Type B pancreatic cell (in vitro differentiated cells): ENCODE measurements at regions not wholly inside any gene's neighbourhood (a gene's known extent, or its start where the extent isn't known, plus 50 kb on each side); places are given as distances from the start of the nearest gene placed in this dataset.

Experiments
- DNase-seq: peaks from one replicate; pipeline ENCODE4 v3.0.0; 2021; ENCODE audit warnings: mixed read lengths; ENCODE audit not compliant: unreplicated experiment; ENCODE audit errors: extremely low spot score
- H3K27ac Mint-ChIP-seq: 2 replicates; pipeline ENCODE4 v1.8.0; 2021; ENCODE audit warnings: mild to moderate bottlenecking, mixed read lengths
- H3K27me3 Mint-ChIP-seq: 2 replicates; pipeline ENCODE4 v1.8.0; 2021; ENCODE audit warnings: mixed read lengths
- H3K36me3 Mint-ChIP-seq: 2 replicates; pipeline ENCODE4 v1.8.0; 2021; ENCODE audit warnings: mixed read lengths
- H3K4me1 Mint-ChIP-seq: one replicate; pipeline ENCODE4 v1.8.0; 2021; ENCODE audit warnings: mixed read lengths; ENCODE audit not compliant: unreplicated experiment
- H3K4me3 Mint-ChIP-seq: 2 replicates; pipeline ENCODE4 v1.8.0; 2021; ENCODE audit warnings: mild to moderate bottlenecking, mixed read lengths
- H3K9me3 Mint-ChIP-seq: 2 replicates; pipeline ENCODE4 v1.8.0; 2021; ENCODE audit warnings: mixed read lengths
- CTCF ChIP-seq: fragments of 200-600 bp; sonication (generic); conservative IDR thresholded peaks from 2 replicates; pipeline ENCODE4 v1.5.0; 2021; ENCODE audit warnings: antibody characterized with exemption, mild to moderate bottlenecking

GRCh38 chr14:101383737-101384338 is 177.5 kb upstream of the DIO3 start:
- DNase-seq, result no peak
- Mint-ChIP-seq H3K36me3 (no peaks in the 10 kb centered on the region), H3K4me1 (no peaks in the 10 kb centered on the region), H3K27me3 (no peaks in the 10 kb centered on the region), H3K27ac (no peak overlapping the region), H3K4me3 (no peak overlapping the region), H3K9me3 (peaks cover 9% of the 10 kb centered on the region)
- TF ChIP-seq CTCF, result no peak

GRCh38 chr14:101394374-101394773 is 166.9 kb upstream of the DIO3 start:
- Mint-ChIP-seq H3K27ac (no peak overlapping the region), H3K36me3 (no peaks in the 10 kb centered on the region), H3K9me3 (peaks cover 8% of the 10 kb centered on the region), H3K27me3 (no peaks in the 10 kb centered on the region), H3K4me3 (no peak overlapping the region), H3K4me1 (no peaks in the 10 kb centered on the region)
- TF ChIP-seq CTCF, result no peak
- DNase-seq, result no peak

- H3K4me1 Mint-ChIP-seq, result peaks cover under 1% of the 10 kb centered on the region
- DNase-seq, result no peak
- H3K36me3 Mint-ChIP-seq, result no peaks in the 10 kb centered on the region
- TF ChIP-seq CTCF, result no peak
- no peak overlapping the region for H3K4me3 Mint-ChIP-seq
- H3K9me3 Mint-ChIP-seq, result peaks cover 8% of the 10 kb centered on the region
- no peak overlapping the region for H3K27ac Mint-ChIP-seq
- peaks cover 5% of the 10 kb centered on the region for H3K27me3 Mint-ChIP-seq
Observed at GRCh38 chr14:101395779-101396178, 165.5 kb upstream of the DIO3 start.

DNA sequence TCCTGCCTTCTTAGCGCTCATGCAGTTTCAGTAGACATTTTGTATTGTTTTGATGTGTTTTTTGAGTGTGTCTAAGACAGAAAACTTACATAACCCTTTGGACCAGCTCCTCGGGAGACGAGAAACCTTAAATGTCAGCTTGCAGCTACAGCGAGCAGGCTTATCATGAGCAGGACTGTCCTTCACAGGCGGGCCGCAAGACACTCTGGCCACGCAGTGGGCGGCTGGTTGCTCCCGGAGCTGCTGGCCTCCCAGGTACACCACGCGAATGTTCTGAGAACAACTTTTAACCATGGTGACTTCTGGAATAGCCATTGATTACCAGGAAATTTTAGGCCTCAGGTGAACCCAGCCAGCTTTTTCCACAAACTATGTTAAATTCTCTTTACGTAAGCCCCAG is 164.1 kb upstream of the DIO3 start:
- Mint-ChIP-seq H3K36me3 (no peaks in the 10 kb centered on the region), H3K27me3 (peaks cover 8% of the 10 kb centered on the region), H3K4me1 (peaks cover 4% of the 10 kb centered on the region), H3K9me3 (no peaks in the 10 kb centered on the region), H3K4me3 (no peak overlapping the region), H3K27ac (no peak overlapping the region)
- DNase-seq, result no peak
- TF ChIP-seq CTCF, result no peak

- Mint-ChIP-seq H3K27me3 (peaks cover 8% of the 10 kb centered on the region), H3K27ac (no peak overlapping the region), H3K4me3 (no peak overlapping the region), H3K4me1 (peaks cover 4% of the 10 kb centered on the region), H3K36me3 (no peaks in the 10 kb centered on the region), H3K9me3 (no peaks in the 10 kb centered on the region)
- no peak for DNase-seq
- TF ChIP-seq CTCF, result no peak
Observed at GRCh38 chr14:101398011-101398410, 163.3 kb upstream of the DIO3 start.
